MCF 10A (cell line): ENCODE measurements at regions not wholly inside any gene's neighbourhood (a gene's known extent, or its start where the extent isn't known, plus 50 kb on each side); places are given as distances from the start of the nearest gene placed in this dataset.

Experiments used
- BruUV-seq: library from RNA; stranded (reverse); fragments of 400-500 nt; replicated peaks from 2 replicates; lab custom pipeline; 2021; lab: Mats Ljungman, UMichigan
- CTCF ChIA-PET: fragments of 300-600 bp; sonication (Branson Sonifier 250); formaldehyde crosslinking; extraction: SDS; loops from one replicate; lab custom pipeline; 2021; ENCODE audit warnings: antibody characterized with exemption, inconsistent platforms; lab: Yijun Ruan, JAX
- POLR2A ChIA-PET: fragments of 300-600, 350-650 bp; sonication (Branson Sonifier 250); formaldehyde crosslinking; extraction: SDS; loops from one replicate; lab custom pipeline; 2020; ENCODE audit warnings: antibody characterized with exemption, inconsistent platforms; lab: Yijun Ruan, JAX
- DNase-seq: peaks from one replicate; pipeline ENCODE4 v3.0.0-alpha.2; 2018; ENCODE audit not compliant: unreplicated experiment
- H3K27ac Mint-ChIP-seq: one replicate; pipeline ENCODE4 v1.8.0; 2022; ENCODE audit warnings: mild to moderate bottlenecking, low read depth, mixed read lengths; ENCODE audit not compliant: unreplicated experiment
- H3K27me3 Mint-ChIP-seq: one replicate; pipeline ENCODE4 v1.8.0; 2022; ENCODE audit warnings: mixed read lengths; ENCODE audit not compliant: insufficient read depth, unreplicated experiment
- H3K36me3 Mint-ChIP-seq: one replicate; pipeline ENCODE4 v1.8.0; 2022; ENCODE audit warnings: mild to moderate bottlenecking, moderate library complexity, mixed read lengths; ENCODE audit not compliant: insufficient read depth, unreplicated experiment
- H3K4me1 Mint-ChIP-seq: one replicate; pipeline ENCODE4 v1.8.0; 2022; ENCODE audit warnings: mixed read lengths; ENCODE audit not compliant: insufficient read depth, unreplicated experiment
- H3K4me3 Mint-ChIP-seq: one replicate; pipeline ENCODE4 v1.8.0; 2022; ENCODE audit warnings: mild to moderate bottlenecking, moderate library complexity, mixed read lengths; ENCODE audit not compliant: unreplicated experiment
- H3K9me3 Mint-ChIP-seq: one replicate; pipeline ENCODE4 v1.8.0; 2022; ENCODE audit warnings: mixed read lengths; ENCODE audit not compliant: unreplicated experiment
- intact Hi-C: fragments of 100-400 bp; cut with micrococcal nuclease; formaldehyde crosslinking; loops from 2 replicates; pipeline ENCODE4 v1.14.1; 2022
- TF ChIP-seq, protein P1 (sequence below): fragments of 200-600 bp; IDR thresholded peaks from one replicate; pipeline ENCODE4 v1.8.0; 2022; ENCODE audit warnings: antibody characterized with exemption, mild to moderate bottlenecking; ENCODE audit not compliant: unreplicated experiment

GRCh38 chr4:56750231-56750630 lies 69.1 kb upstream of the HOPX start:
- no peak overlapping the region for H3K27ac Mint-ChIP-seq
- ChIA-PET CTCF (interaction anchor here (0.6 kb wide), 1 partner anchor 18 kb away, joined by 3 read pairs; no protein-coding TSS in a partner anchor), POLR2A (no interaction called here)
- no TSS peak for BruUV-seq
- H3K27me3 Mint-ChIP-seq: no peaks in the 10 kb centered on the region
- no peak for DNase-seq
- intact Hi-C loops: no loop called here
- H3K4me3 Mint-ChIP-seq: no peak overlapping the region
- no peaks in the 10 kb centered on the region for H3K9me3 Mint-ChIP-seq
- TF ChIP-seq, protein P1, sequence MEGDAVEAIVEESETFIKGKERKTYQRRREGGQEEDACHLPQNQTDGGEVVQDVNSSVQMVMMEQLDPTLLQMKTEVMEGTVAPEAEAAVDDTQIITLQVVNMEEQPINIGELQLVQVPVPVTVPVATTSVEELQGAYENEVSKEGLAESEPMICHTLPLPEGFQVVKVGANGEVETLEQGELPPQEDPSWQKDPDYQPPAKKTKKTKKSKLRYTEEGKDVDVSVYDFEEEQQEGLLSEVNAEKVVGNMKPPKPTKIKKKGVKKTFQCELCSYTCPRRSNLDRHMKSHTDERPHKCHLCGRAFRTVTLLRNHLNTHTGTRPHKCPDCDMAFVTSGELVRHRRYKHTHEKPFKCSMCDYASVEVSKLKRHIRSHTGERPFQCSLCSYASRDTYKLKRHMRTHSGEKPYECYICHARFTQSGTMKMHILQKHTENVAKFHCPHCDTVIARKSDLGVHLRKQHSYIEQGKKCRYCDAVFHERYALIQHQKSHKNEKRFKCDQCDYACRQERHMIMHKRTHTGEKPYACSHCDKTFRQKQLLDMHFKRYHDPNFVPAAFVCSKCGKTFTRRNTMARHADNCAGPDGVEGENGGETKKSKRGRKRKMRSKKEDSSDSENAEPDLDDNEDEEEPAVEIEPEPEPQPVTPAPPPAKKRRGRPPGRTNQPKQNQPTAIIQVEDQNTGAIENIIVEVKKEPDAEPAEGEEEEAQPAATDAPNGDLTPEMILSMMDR: no peak
- no peaks in the 10 kb centered on the region for H3K36me3 Mint-ChIP-seq
- H3K4me1 Mint-ChIP-seq: no peaks in the 10 kb centered on the region

DNA sequence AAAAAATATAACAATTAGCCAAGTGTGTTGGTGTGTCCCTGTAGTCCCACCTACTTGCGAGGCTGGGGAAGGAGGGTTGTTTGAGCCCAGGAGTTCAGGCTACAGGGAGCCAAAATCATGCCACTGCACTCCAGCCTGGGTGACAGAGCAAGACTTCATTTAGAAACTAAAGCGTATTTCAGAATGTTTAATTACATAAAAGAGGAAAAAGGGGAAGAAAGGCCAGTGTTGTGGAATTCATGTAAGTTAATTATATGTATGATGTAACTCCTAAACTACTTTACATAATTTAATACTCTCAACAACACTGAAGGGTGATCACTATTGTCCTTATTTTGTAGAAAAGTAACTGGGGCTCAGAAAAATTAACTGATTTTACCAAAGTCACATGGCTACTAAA lies 67.2 kb upstream of the HOPX start:
- Mint-ChIP-seq H3K36me3 (no peaks in the 10 kb centered on the region), H3K27me3 (no peaks in the 10 kb centered on the region), H3K4me3 (no peak overlapping the region), H3K9me3 (no peaks in the 10 kb centered on the region), H3K4me1 (no peaks in the 10 kb centered on the region), H3K27ac (no peak overlapping the region)
- ChIA-PET CTCF (no interaction called here), POLR2A (no interaction called here)
- no peak for DNase-seq
- TF ChIP-seq, protein P1: no peak
- no TSS peak for BruUV-seq
- intact Hi-C loops: no loop called here

- no peaks in the 10 kb centered on the region for H3K36me3 Mint-ChIP-seq
- H3K4me1 Mint-ChIP-seq: peaks cover 10% of the 10 kb centered on the region
- H3K9me3 Mint-ChIP-seq: no peaks in the 10 kb centered on the region
- POLR2A ChIA-PET: no interaction called here
- no TSS peak for BruUV-seq
- intact Hi-C loops: no loop called here
- H3K4me3 Mint-ChIP-seq: no peak overlapping the region
- no peak overlapping the region for H3K27ac Mint-ChIP-seq
- no peaks in the 10 kb centered on the region for H3K27me3 Mint-ChIP-seq
- CTCF ChIA-PET: no interaction called here
- no peak for DNase-seq
- TF ChIP-seq, protein P1: no peak
Measured at GRCh38 chr4:56746639-56747038, 65.5 kb upstream of the HOPX start.

DNA sequence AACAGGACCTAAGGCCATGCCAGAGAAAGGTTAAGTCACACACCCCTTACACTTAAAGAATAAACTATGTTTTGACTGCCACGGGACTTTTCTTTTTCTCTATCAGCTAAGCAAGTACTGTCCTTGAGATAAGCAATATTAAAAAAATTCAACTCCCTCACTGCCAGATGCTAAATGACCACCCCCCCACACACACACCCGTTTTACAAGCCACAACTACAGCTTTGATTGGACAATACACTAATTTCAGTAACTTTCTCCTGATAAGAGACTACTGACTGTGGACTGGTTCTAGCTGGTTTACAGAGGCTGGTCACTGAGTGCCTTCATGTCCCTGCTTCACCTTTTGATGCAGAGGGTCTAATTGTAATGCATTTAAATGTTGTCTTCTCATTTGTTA lies 63.9 kb upstream of the HOPX start:
- no peak overlapping the region for H3K4me3 Mint-ChIP-seq

More for the DNA sequence above, 63.9 kb upstream of the HOPX start:
- Mint-ChIP-seq H3K36me3 (no peaks in the 10 kb centered on the region), H3K4me1 (peaks cover 10% of the 10 kb centered on the region), H3K27ac (no peak overlapping the region), H3K27me3 (no peaks in the 10 kb centered on the region), H3K9me3 (no peaks in the 10 kb centered on the region)
- ChIA-PET POLR2A (no interaction called here), CTCF (no interaction called here)
- no peak for DNase-seq
- intact Hi-C loops: no loop called here
- TF ChIP-seq, protein P1: no peak
- BruUV-seq: no TSS peak
